ENCODE measurements at regions not wholly inside any gene's neighbourhood (a gene's known extent, or its start where the extent isn't known, plus 50 kb on each side); places are given as distances from the start of the nearest gene placed in this dataset.

DNA sequence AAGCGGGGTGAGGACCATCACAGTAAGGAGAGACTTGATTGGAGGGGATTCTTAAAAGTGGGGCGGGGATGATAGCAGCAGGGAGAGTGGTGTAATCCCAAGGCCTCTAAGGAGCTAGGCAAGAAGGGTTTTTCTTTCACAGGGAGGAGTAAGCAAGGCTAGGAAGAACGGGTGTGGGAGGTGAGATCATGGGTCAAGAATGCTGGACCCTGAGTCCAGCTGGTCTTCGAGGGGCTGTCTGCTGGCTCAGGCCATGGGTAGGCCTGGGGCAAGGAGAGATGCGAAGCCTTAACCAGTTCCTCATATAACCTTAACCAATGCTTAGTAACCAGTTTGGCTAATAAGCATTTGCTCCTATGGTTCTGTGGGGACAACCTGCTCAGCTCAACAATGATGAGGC, 599.1 kb downstream of the NPHP4 start:
- no peak for DNase-seq

DNA sequence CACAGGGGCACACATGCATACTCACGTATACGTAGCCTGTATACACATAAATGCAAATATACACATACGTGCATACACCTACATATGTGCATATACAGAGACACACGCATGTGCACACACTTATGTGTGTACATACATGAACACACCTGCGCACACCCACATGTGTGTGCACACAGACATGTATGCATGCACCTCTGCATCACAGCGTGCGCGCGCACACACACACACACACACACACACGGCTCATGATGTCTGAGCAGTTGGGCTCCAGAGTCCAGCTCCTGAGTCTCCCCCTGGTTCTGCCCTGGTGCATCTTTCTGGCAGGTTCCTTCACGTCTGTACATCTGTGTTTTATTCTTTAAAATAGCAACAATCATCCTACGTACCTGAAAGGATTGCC, 600.5 kb downstream of the NPHP4 start:
- DNase-seq = no peak

DNA sequence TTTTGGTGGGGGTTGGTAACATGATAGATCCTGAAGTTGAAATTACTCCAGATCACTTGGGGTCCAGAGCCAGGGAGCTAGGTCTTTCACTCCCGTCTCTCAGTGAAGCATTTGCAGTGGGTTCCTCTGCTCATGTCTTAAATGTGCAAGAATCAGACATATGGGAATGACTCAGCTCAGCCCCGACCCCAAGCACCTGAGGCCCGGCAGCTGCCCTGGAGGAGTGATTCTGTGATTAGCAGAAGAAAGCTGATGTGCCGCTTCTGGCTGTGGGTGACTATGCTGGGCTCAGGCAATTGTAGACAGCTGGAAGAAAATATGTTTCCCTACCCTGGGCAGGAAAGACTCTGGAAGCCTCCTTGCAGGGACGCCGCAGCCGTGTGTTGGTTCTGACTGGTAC, 601.7 kb downstream of the NPHP4 start:
- DNase-seq = no peak

DNA sequence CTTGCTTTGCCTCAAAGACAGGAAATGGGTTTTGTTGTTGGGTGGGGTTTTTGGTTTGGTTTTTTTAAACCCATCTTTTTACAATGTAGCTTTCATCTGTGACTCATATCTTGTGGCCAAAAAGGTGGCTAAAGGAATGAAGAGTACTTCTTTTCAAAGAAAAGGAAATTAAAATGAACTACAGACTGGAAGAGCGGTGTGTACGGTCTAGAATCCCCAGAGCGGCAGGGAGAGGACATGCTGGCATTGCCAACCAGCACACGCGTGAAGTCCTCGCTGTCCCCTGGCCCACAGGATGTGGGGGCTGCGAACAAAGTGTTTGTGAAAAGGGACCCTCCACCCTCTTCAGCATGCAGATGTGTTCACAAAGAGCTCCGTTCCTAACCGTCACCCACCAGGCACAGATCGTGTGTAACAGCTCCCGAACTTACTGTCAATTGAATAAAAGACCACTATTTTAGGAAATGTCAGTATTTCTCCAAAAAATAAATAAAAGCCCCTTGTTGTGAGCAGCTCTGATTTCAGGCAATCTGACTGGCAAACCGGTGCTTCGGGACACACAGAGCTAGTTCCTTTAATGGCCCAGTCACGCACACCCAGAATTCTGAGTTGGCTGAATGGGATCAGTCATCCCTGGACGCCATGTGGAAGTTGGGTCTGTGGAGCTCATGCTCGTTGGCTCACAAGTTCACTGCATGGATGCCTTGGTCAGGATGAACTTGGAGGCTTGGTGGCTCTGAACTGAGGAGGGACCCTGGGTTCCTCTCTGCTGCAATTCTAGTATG, 602.9 kb downstream of the NPHP4 start:
- DNase-seq = no peak

DNA sequence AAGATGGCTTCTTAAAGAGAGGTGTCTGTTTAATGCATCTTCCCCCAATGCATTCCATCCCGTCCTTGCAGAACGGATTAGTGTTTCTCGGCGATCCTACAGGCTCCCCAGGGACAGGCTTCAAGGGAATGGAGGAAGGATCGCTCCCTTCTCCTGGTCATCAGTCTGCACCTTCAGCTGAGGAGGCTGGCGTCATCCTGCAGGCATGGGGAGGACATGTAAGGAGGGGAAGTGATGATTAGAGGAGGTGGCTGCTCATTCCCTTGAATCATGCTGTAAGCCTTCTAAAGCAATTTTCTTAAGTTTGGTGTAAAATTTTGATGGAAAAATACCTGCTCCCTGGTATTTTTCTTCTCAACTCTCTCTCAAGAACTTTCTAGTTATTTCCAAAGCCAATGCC, 603.6 kb downstream of the NPHP4 start:
- DNase-seq = no peak

DNA sequence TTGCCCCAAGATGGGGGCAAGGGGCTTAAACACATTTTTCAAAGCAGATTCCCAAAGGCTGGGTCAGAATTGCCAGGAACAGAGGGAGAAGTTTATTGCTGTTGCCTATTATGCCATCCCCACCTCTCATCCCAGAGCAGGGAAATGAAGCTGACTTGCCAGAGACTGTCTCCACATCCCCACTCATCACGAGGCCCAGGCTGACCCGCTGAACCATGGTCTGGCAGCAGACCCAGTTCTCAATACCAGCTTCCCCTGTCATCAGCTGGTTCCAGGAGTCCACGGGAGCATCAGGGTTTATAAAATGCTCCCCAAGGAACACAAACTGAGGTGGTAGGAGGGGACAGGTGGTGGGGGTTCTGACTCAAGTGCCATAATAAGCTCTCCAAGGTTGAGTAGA, 605.9 kb downstream of the NPHP4 start:
- DNase-seq = no peak

DNA sequence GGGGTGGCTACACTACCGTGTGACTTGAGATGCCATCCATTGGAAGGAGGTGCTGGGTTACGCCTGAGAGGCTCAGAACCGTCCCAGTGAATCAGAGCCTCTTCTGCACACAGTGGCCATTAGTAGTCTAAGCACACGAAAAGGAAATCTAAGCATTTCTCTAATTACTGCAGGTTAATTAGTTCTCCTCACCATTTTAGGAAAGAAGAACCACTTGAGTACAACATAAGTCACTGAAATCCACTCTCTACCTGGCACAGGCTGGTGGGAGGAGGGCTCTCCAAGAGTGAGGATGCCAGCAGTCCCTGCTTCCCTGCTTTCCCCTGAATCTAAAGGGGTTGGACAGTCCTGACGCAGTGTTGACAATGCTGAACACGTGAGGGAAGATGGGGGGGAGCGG, 606.3 kb downstream of the NPHP4 start:
- DNase-seq = no peak

DNA sequence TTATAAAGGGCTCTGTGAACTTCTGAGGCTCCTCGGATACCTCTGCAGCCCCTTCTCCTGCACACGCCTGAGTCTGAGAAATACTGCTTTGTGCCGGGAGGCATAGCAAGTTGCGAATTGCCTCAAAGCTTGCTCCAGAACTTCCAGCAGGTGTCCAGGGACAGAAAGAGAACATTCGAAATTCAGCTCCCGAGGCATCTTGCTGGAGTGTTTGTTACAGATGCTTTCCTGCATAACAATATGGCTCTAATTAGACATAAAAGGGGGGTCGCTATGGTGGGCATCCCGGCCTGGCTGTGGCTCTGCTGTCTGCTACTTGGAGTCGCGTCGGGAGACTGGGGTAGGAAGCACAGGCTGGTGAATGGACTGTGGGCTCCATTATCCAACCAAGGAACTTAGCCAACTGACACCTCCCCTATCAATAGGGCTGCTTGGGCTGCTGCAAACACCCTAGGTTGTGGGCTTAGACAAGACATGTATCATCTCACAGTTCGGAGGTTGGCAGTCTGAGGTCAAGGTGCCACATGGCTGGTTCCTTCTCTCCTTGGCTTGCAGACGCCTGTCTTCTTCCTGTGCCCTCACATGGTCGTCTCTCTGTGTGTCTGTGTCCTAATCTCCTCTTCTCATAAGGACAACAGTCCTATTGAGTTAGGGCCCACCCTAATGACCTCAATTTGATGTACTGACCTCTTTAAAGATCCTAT, 607.0 kb downstream of the NPHP4 start:
- DNase-seq = no peak

DNA sequence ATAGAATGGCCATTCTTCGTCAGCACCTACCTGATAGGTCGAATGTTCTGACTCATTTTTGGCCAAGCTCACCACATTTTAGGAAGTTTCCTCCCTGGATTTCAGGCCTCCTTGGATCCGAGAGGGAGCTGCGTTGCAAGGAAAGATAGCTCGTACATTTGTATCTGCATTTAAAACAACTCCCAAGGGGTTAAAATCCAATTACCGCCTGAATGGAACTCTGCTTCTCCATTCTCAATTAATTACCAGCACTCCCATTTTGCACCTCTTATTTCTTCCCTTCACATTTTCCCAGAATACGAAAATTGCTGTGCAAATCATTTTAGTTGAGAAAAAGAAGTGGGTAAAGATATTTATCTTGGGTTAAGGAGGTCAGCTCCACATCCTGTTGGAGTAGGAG, 610.7 kb downstream of the NPHP4 start:
- no peak for DNase-seq

DNA sequence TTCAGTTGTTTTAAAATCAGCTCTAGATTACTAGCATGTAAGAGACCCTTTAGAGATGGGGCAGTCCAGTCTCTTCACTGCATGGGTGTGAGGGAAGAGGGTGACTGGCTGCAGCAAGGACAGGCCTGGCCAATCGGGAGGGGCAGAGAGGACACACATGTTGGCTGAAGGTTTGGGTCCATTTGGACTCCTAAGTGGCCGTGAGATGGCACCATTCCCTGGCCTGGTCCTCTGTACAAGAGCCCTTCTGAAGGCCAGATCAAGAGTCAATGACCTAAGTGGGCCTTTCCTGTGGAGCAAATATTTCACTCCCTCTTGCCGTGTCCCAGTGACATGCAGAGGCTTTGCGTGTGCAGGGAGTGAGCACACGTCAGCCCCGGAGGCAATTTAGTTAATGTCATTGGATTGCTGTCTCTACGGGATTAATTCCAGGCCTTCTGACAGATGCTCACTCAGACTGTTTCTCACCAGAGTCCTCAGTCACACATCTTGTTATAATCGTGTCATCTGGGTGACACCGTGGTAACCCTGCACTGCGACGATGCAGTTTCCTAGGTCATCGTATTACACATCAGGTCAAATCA, 613.0 kb downstream of the NPHP4 start:
- DNase-seq = no peak

DNA sequence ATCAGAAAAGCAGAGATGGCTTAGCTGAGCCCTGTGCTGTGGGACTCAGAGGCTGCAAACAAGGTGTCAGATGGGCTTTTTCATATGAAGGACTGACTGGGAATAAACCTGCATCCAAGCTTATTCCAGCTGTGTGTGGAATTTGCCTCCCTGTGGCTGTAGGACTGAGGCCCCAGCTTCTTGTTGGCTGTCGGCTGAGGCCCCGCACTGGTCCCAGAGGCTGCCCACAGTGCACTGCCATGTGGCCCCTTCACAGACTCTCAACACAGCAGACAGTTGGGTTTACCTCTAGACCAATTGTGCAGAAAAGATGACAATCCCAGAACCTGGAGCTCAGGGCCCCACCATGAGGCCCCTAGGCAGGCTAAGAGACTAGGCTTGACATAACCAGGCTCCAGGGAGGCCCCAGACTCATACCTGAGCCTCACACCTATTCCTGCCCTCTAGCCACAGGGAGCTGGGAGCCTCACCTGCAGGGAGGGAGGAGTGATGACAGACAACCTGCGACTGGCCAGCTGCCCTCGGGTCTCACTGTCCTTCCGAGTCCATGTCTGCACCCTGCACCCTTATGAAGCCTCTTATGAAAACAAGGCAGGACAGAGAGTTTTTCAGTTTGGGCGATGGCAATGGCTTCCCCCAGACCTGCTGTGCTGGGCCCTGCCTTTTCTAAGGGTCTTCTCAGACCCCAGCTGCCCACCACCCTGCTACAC, 615.5 kb downstream of the NPHP4 start:
- DNase-seq = no peak

DNA sequence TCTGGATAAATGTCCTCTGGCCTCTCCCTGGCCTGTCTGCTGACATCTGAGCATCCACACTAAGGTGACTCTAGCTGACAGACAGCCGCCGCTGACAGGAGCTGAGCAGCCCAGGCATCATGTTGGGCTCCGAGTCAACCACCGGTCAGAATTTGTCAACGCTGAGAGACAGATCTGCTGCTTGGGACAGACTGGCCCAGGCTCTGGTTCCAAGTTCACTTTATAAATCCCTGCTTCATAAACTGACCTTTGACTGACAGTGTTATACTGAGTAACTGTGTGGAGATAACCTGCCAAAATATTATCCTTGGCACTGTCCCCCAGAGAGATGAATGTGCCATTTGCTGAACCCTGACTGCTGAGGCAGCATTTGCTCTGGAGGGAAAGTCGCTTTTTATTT, 616.7 kb downstream of the NPHP4 start:
- DNase-seq = no peak

DNA sequence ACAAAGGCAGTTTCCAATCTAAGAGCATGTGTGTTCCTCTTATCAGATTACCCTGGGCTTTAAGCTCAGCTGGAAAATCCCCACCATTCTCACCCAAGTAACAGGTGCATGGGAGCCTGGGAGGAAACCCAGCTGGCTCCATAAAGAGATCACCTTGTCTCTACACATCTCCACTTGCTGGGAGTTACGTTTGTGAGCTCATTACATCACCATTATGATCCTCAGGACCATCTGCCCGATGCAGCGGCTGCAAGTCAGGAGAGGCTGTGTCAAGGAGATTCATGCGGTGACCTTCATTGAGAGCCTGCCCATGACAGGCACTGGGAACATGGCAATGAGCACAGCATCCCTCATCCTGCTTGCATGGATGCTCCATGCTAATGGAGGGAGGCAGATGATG, 618.0 kb downstream of the NPHP4 start:
- no peak for DNase-seq

DNA sequence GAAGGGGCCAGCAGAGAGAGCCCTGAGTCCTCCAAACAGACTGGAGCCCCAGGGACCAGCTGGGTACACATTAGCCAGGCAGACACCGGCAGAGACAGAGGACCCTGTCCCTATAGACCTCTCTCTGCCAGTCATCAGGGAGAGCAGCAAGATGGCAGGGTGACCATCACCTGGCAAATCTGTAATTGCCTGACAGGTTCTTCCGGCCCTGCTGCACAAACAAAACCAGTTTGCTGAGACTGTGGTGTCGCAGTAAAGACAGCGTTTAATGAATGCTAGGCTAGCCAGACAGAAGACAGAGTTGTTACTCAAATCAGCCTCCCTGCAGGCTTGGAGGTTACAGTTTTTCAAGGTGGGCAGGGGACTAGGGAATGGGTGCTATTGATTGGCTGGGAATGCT, 618.9 kb downstream of the NPHP4 start:
- no peak for DNase-seq

DNA sequence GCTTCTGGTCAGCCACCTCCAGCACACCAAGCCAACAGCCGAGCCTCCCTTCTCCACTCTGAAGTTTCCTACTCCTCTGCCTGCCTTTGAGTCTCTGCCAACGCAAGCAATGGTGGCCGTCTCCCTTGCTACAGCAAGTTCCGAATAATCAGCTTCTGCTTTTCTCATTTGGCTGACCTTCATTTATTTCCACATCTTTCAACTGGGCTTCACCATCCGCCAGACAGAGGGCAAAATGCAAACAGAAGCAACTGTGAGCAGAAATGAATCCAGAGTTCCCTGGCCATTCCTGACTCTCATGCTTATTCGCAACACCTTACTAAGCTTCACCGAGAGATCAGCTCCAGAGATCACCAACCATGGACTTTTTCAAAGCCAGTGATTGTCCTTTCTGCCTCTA, 621.0 kb downstream of the NPHP4 start:
- no peak for DNase-seq

DNA sequence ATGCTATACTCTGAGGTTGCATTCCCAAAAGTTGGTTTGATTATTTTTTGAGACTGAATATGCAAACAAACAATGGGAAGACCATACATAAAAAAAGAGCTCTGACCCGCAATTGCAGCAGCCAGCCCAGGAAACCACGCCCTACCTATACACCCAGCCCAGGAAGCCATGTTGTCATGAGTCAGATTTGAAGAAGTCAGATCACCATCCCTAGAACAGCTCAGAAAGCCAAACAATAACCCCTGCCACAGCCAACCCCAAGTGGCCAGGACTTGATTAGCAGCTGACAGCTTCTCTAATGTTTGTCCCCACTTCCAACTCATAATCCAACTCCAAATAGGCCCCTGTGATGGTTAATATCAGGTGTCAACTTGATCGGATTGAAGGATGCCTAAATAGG, 621.9 kb downstream of the NPHP4 start:
- DNase-seq = no peak

DNA sequence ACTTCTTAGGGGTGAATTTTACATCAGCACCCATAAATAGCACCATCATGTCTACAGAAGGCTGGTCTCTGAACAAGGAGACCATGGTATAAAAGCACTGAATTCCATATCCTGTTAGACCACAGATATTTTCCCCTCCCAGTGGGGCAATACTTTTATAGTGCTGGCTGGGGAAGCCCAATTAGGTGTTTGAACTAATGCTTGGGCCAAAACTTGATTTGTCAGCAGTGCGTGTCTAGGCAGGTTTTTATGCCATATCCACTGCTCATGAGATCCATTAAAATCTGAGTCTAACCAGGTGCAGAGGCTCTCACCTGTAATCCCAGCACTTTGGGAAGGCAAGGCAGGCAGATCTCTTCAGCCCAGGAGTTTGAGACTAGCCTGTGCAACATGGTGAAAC, 623.0 kb downstream of the NPHP4 start:
- no peak for DNase-seq

DNA sequence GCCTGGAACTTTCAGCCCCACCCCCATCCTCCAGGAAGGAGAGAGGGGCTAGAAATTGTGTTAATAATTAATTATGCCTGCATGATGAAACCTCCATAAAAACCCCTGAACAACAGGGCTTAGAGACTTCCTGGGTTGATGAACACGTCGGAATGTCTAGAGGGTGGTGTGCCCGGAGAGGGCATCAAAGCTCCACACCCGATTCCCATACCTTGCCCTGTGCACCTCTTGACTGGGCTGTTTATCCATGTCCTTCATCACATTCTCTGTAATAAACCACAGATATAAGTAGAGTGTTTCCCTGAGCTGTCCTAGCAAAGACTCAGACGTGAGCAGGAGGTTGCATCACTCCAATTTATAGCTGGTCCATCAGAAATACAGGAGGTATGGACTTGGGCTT, 624.0 kb downstream of the NPHP4 start:
- DNase-seq = no peak

DNA sequence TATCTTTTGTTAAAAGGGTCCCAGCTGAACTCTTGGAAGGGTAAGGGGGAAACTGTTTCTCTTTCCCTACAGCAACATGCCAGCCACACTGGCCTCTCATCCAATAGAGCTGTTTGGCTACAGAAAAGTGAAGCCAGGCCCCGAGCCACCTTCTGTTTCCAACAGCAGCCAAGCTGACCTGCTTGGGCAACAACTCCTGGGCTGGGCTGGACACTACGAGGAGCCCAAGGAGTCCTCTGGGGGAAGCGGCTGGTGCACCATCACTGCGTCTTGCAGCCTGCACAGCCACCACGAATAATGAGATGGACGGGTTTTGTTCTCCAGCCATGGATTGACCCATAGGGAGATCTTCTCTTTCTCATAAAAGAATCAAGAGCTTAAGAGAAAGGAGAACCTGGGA, 624.9 kb downstream of the NPHP4 start:
- DNase-seq = no peak

DNA sequence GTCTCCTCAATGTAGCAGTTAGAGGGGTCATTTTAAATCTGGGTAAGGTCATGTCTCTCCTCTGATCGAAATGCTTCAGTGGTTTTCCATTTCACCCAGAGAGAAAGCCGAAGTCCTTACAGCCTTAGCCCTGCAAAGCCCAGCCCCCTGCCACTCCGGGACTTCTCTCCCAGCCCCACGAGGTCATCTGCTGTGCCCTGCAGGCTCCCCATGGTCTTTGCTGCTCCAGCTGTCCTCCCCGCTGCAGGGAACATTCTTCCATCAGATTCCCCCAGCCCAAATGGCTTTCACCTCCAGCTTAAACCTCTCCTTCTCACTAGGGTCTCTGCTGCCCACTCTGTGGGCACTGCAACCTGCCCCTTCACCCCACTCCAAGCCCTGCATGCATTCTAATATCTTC, 626.5 kb downstream of the NPHP4 start:
- DNase-seq = no peak

DNA sequence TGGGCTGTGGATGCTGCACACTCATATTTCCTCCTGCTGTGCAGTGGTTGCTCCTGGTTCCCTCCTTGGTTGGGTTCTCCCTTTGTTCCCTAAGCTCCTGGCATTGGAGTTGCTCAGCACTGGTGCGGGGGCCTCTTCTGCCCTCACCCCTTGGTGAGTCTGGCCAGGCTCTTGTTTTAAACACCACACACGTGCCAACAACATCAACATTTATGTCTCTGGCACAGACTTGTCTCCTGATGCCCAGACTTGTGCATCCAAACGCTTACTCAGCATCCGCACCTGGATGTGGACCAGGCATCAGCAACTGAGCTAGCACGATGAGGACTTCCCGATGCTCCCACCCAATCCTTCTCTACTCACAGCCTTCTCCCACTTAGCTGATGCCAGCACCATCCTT, 627.6 kb downstream of the NPHP4 start:
- DNase-seq = no peak

DNA sequence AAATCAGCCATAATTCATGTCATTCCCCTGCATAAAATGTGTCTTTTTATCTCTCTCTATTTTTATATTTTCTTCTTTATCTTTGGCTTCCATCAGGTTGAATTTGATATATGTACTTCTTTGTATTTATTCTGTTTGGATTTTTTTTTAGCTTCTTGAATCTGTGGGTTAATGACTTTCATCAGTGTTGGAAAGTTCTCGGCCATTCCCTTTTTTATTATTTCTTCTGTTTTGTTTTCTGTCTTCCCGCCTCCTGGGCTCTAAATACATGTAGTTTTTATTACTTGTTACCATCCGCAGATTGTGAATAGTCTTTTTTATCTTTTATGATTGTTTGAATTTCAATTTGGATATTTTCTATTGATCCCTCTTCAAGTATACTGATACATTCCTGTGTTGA, 637.5 kb downstream of the NPHP4 start:
- no peak for DNase-seq

DNA sequence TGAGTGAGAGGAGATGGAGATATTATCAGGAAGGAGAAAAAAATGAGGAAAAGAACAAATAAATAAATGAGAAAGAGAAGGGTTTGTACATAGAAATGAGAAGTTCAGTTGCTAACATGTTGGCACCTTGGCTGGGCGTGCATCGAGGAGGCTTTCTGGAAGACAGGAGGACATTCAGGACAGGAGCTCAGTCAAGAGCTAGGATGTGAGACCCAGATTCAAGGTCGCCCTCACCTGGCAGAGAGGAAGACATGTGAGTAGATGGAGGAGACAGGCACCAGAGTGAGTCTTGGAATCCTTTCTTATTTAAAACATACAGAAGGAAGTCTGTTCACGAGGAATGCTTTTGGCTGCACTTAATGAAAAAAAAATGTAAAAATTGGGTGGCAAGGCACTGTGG, 640.9 kb downstream of the NPHP4 start:
- no peak for DNase-seq

DNA sequence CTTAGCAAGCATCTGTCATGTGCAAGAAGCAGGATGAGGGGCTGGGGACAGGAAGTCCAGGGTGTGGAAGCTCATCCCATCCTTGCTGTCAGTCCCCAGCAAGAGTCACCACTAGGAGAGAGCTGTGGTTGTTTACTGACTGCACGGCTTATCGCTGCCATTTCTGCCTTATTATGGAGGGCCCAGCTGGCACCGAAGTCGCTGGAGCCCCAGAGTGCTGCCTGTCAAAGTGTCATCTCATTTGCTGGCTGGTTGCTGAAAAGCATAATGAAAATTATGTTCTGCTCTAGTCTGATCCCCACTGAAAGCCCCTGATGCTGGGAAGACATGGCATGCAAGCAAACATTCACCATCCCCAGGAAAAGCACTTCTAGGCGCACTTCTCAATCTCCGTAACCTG, 642.7 kb downstream of the NPHP4 start:
- DNase-seq = no peak
